ENCODE measurements at regions not wholly inside any gene's neighbourhood (a gene's known extent, or its start where the extent isn't known, plus 50 kb on each side); places are given as distances from the start of the nearest gene placed in this dataset.

GRCh38 chr22:47445716-47446290 is 683.4 kb downstream of the TBC1D22A start:
- H3K4me1 ChIP-seq = peaks cover 0 to 2% of the 10 kb centered on the region in 2 donors
- peak; percentile 21 for DNase-seq (ENCODE audit: low spot score)
- no peaks in the 10 kb centered on the region for H3K27me3 ChIP-seq
- H3K27ac ChIP-seq = no peak overlapping the region
- no peak overlapping the region for H3K4me3 ChIP-seq
- no peaks in the 10 kb centered on the region for H3K36me3 ChIP-seq
- no peak for TF ChIP-seq CTCF (IDR thresholded peaks at IDR 0.05)
- no peaks in the 10 kb centered on the region for H3K9me3 ChIP-seq

- TF ChIP-seq CTCF (IDR thresholded peaks at IDR 0.05) = no peak
- Histone ChIP-seq H3K4me3 (no peak overlapping the region), H3K9me3 (no peaks in the 10 kb centered on the region), H3K27ac (no peak overlapping the region), H3K36me3 (no peaks in the 10 kb centered on the region), H3K27me3 (no peaks in the 10 kb centered on the region), H3K4me1 (no peaks in the 10 kb centered on the region)
- DNase-seq (ENCODE audit: low spot score) = no peak
Measured at GRCh38 chr22:47445212-47445611, 682.8 kb downstream of the TBC1D22A start.

GRCh38 chr22:47444746-47445065 is 682.3 kb downstream of the TBC1D22A start:
- DNase-seq (ENCODE audit: low spot score) = no peak
- Histone ChIP-seq H3K27me3 (no peaks in the 10 kb centered on the region), H3K4me3 (no peak overlapping the region), H3K4me1 (no peaks in the 10 kb centered on the region), H3K9me3 (no peaks in the 10 kb centered on the region), H3K36me3 (no peaks in the 10 kb centered on the region), H3K27ac (no peak overlapping the region)
- TF ChIP-seq CTCF (IDR thresholded peaks at IDR 0.05) = no peak

GRCh38 chr22:47443836-47444745 is 681.6 kb downstream of the TBC1D22A start:
- Histone ChIP-seq H3K36me3 (no peaks in the 10 kb centered on the region), H3K27me3 (no peaks in the 10 kb centered on the region), H3K4me1 (no peaks in the 10 kb centered on the region), H3K4me3 (no peak overlapping the region), H3K9me3 (no peaks in the 10 kb centered on the region), H3K27ac (no peak overlapping the region)
- no peak for DNase-seq (ENCODE audit: low spot score)
- TF ChIP-seq CTCF (IDR thresholded peaks at IDR 0.05) = no peak

GRCh38 chr22:47442821-47443220 is 680.4 kb downstream of the TBC1D22A start:
- no peaks in the 10 kb centered on the region for H3K4me1 ChIP-seq
- DNase-seq (ENCODE audit: low spot score) = no peak
- H3K27ac ChIP-seq = no peak overlapping the region
- no peaks in the 10 kb centered on the region for H3K27me3 ChIP-seq
- no peaks in the 10 kb centered on the region for H3K36me3 ChIP-seq
- H3K9me3 ChIP-seq = peaks cover 0 to under 1% of the 10 kb centered on the region in 2 donors
- no peak for TF ChIP-seq CTCF (IDR thresholded peaks at IDR 0.05)
- H3K4me3 ChIP-seq = no peak overlapping the region

Data from right atrium auricular region (tissue), 2 donors.